Endothelial cell (in vitro differentiated cells): ENCODE measurements at regions not wholly inside any gene's neighbourhood (a gene's known extent, or its start where the extent isn't known, plus 50 kb on each side); places are given as distances from the start of the nearest gene placed in this dataset.

Experiments
- DNase-seq: peaks from one replicate; pipeline ENCODE4 v3.0.0; 2021; ENCODE audit warnings: low spot score
- H3K27ac Mint-ChIP-seq: one replicate; pipeline ENCODE4 v1.8.0; 2021; ENCODE audit warnings: mixed read lengths, inconsistent platforms; ENCODE audit not compliant: unreplicated experiment
- H3K27me3 Mint-ChIP-seq: one replicate; pipeline ENCODE4 v1.8.0; 2021; ENCODE audit warnings: mild to moderate bottlenecking, moderate library complexity, mixed read lengths, inconsistent platforms; ENCODE audit not compliant: unreplicated experiment
- H3K36me3 Mint-ChIP-seq: one replicate; pipeline ENCODE4 v1.8.0; 2021; ENCODE audit warnings: mild to moderate bottlenecking, low read depth, mixed read lengths, inconsistent platforms; ENCODE audit not compliant: unreplicated experiment
- H3K4me1 Mint-ChIP-seq: one replicate; pipeline ENCODE4 v1.8.0; 2021; ENCODE audit warnings: mild to moderate bottlenecking, mixed read lengths, inconsistent platforms; ENCODE audit not compliant: unreplicated experiment
- H3K4me3 Mint-ChIP-seq: one replicate; pipeline ENCODE4 v1.8.0; 2021; ENCODE audit warnings: mild to moderate bottlenecking, mixed read lengths, inconsistent platforms; ENCODE audit not compliant: unreplicated experiment
- H3K9me3 Mint-ChIP-seq: one replicate; pipeline ENCODE4 v1.8.0; 2021; ENCODE audit warnings: mixed read lengths, inconsistent platforms; ENCODE audit not compliant: unreplicated experiment
- CTCF ChIP-seq: fragments of 200-600 bp; sonication (generic); IDR thresholded peaks from one replicate; pipeline ENCODE4 v1.5.0; 2021; ENCODE audit warnings: antibody characterized with exemption; ENCODE audit not compliant: unreplicated experiment

DNA sequence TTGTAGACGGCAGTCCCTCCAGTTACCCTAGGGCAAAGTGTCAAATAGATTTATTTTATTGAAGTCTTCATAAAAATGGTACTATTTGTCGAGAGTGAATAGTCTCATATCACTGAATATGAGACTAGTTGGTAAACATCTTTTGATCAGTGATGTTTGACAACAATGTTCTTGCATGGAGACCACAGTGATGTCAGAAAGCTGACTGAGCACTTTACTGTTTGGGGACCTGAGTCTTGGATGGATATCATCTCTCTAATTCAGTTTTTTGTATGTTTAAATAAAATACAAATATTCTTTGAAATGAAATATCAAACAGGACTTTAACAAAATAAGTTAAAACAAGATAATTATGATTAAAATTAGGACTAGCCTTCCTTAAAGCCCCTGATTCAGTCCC is 1315.4 kb upstream of the NRXN1 start:
- peaks cover 6% of the 10 kb centered on the region for H3K4me1 Mint-ChIP-seq
- no peak overlapping the region for H3K4me3 Mint-ChIP-seq
- no peak overlapping the region for H3K27ac Mint-ChIP-seq
- TF ChIP-seq CTCF = no peak
- DNase-seq = no peak
- H3K9me3 Mint-ChIP-seq = no peaks in the 10 kb centered on the region
- H3K27me3 Mint-ChIP-seq = no peaks in the 10 kb centered on the region
- peaks cover 6% of the 10 kb centered on the region for H3K36me3 Mint-ChIP-seq

DNA sequence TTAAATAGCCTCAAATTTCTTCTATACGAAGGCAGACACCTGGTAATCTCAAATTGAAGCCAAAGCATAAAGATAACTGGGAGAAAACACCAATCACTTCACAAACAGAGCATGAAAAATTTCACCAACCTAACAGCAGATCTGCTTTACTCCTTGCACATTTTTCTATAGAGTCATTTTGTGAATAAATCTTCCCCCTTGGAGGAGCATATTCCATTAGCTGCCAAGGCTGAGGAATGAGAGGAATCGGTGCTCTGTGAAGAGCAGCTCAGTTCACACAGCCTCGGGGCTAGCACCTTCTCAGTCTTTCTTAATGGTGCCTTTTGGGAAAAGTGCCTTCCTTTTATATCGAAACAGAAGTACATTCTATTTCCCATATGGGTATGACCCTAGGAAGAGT is 1313.7 kb upstream of the NRXN1 start:
- Mint-ChIP-seq H3K9me3 (no peaks in the 10 kb centered on the region), H3K4me1 (peaks cover 7% of the 10 kb centered on the region), H3K4me3 (no peak overlapping the region), H3K27ac (no peak overlapping the region), H3K27me3 (no peaks in the 10 kb centered on the region), H3K36me3 (peaks cover 6% of the 10 kb centered on the region)
- DNase-seq = no peak
- TF ChIP-seq CTCF = no peak

- Mint-ChIP-seq H3K27ac (no peak overlapping the region), H3K4me1 (peaks cover 10% of the 10 kb centered on the region), H3K4me3 (no peak overlapping the region), H3K36me3 (peaks cover 4% of the 10 kb centered on the region), H3K27me3 (no peaks in the 10 kb centered on the region), H3K9me3 (no peaks in the 10 kb centered on the region)
- TF ChIP-seq CTCF = no peak
- DNase-seq = no peak
Measured at GRCh38 chr2:52345082-52345481, 1313.2 kb upstream of the NRXN1 start.

DNA sequence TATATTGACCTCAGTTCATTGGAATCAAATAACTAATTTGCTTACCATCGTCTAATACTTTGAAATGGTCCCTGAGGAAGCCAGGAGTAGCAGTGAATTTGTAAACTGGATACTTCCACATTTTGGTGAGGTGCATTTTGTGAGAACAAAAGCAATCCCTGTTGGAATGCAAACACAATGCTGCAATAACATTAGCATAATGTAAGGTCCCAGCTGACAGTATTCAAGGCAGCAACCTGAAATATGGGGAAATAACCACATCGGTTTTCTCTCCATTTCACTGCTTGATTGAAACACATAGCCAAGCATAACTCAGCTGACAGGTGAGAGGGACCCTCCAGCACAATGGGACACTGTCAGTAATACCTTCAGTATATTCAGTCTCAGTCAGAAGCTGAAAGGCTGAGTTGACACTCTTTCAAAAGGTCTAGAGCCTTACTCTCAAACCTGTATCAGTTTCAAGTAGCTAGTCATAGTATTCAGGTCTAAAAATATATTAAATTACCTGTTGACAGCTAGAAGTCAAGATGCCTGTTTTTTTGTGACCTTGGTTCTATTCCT is 1311.9 kb upstream of the NRXN1 start:
- H3K27ac Mint-ChIP-seq = no peak overlapping the region
- no peak overlapping the region for H3K4me3 Mint-ChIP-seq
- TF ChIP-seq CTCF = no peak
- no peaks in the 10 kb centered on the region for H3K36me3 Mint-ChIP-seq
- no peaks in the 10 kb centered on the region for H3K9me3 Mint-ChIP-seq
- H3K4me1 Mint-ChIP-seq = peaks cover 12% of the 10 kb centered on the region
- no peak for DNase-seq
- peaks cover 2% of the 10 kb centered on the region for H3K27me3 Mint-ChIP-seq

DNA sequence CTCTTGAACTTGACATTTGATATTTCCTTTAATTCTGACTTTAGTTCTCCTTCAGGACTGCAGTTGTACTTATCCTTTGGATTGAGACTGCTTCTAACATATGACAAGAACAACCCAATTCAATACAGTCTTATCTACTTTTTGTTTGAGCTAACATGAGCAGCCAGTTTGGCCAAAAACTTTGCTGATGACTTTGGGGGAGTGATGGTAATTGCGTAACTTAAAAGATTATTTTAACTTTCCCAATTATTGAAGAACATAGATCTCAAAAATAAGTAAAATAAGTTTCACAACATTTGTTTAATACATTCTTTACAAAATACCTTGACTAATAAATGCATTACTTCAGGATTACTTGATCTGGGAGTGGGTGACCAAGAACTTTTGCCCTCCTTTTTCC is 1311.1 kb upstream of the NRXN1 start:
- Mint-ChIP-seq H3K4me1 (peaks cover 16% of the 10 kb centered on the region), H3K9me3 (no peaks in the 10 kb centered on the region), H3K27me3 (peaks cover 3% of the 10 kb centered on the region), H3K36me3 (no peaks in the 10 kb centered on the region), H3K27ac (no peak overlapping the region), H3K4me3 (no peak overlapping the region)
- no peak for TF ChIP-seq CTCF
- DNase-seq = no peak
